Testis (tissue), 2 donors: ENCODE measurements at regions not wholly inside any gene's neighbourhood (a gene's known extent, or its start where the extent isn't known, plus 50 kb on each side); places are given as distances from the start of the nearest gene placed in this dataset.

Source experiments
- CTCF ChIP-seq, 3 experiments: fragments of 450-650 bp in 2 of 3; fragments of 200-600 bp in 1 of 3; sonication (generic) in 1 of 3; IDR thresholded peaks; one replicate each; pipeline ENCODE4 v1.5.1; 2016 to 2019; ENCODE audit warnings: antibody characterized with exemption in 3 of 3, mild to moderate bottlenecking in 2 of 3, moderate library complexity in 1 of 3
- POLR2A ChIP-seq: fragments of 450-650 bp; IDR thresholded peaks from one replicate; pipeline ENCODE4 v1.6.1; 2017; ENCODE audit warnings: antibody characterized with exemption, mild to moderate bottlenecking, moderate library complexity

GRCh38 chr5:117295941-117296340 is 721.3 kb upstream of the SEMA6A start:
- no peak for TF ChIP-seq CTCF (IDR thresholded peaks at IDR 0.05)
- no peak for TF ChIP-seq POLR2A
